Hindlimb muscle (tissue), 1 donor: ENCODE measurements at regions not wholly inside any gene's neighbourhood (a gene's known extent, or its start where the extent isn't known, plus 50 kb on each side); places are given as distances from the start of the nearest gene placed in this dataset.

ENCODE experiments used
- DNase-seq: peaks from one replicate; pipeline ENCODE4 v3.0.0-alpha.2; 2013

DNA sequence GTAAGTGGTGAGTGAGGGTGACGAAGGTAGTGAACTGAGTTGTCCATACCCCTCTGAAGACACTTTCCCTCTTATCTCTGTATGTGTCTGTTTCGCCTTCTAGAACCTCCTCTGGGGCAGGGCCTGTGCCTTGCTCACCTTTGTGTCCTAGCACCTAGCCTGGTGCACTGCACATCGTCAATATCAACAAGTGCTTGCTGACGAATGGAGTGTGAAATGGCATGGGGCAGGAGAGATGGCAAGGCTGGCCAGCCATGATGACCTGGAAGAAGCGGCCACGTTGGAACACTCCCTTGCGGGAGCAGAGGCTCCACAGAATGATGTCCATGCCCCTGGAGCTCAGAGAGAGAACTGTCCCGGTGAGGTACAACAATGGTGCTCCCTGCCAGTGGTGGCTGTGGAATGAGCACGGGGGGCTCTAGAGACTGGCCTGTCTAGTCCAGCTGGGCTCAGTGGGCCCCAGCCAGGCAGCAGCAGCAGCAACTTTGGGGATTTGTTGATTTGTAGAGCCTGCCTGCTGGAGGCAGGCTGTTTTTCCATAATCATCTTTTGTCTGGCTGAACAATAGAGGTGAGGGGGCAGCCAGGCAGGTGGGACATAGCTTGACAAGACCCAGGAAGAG lies 112.2 kb upstream of the PJA1 start:
- no peak for DNase-seq

DNA sequence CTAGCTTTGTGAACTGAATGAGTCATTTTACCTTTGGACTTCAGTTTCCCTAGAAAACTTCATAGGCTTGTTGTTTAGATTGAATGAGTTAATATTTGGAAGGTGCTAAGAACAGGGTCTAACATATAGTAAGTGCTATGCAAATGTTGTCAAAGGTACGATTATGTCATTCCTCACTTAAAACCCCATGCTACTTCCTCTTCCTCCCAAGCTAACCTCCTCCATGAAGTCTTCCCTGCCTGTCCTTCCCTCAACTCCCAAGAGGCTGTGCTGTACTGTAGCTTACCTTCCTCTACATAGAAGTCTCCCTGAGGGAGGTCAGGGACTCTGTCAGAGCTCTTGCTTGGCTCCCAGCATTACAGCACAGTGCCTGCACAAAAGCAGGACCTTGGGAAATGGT lies 103.4 kb upstream of the PJA1 start:
- DNase-seq = no peak

DNA sequence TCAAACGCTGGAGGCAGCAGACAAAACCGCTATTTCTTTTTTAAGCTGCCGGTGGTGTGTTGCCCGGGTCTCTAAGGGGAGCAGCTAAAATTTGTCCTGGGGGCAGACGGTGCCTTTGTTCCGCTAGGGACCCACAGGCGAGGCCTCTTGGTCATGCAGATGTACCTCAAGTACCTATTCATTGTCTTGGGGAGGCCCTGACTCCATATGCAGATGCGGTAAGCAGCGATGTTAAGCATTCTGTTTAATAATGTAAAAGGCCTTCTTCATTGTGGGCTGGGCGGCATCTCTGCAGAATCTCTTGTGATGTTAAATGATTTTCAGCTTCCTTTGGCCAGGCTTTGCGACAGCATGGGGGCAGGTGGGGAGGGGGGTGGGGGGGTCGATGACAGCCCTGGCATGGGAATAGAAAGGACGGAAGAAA lies 98.9 kb upstream of the PJA1 start:
- DNase-seq = no peak

GRCh38 chrX:69263251-69263820 lies 98.1 kb upstream of the PJA1 start:
- DNase-seq = no peak

GRCh38 chrX:69262036-69262936 lies 97.0 kb upstream of the PJA1 start:
- DNase-seq = no peak

DNA sequence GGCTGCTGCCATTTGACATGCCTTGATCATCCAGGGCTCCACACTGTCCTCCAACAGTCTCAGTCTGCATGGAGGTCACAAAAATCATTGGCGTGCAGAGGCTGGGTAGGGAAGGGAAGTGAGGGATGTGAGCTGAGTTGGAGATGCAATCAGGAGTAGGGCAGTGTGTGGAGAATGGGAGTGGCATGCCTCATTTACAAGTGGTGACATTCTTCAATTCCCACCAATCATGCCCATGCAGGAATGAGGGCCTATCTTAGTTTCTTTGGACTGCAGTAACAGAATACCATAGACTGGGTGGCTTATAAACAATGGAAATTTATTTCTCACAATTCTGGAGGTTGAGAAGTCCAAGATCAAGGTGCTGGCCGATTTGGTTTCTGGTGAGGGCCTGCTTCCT lies 94.9 kb upstream of the PJA1 start:
- no peak for DNase-seq

- DNase-seq = no peak
These were observed 93.6 kb upstream of the PJA1 start for GRCh38 chrX:69258893-69259292.

DNA sequence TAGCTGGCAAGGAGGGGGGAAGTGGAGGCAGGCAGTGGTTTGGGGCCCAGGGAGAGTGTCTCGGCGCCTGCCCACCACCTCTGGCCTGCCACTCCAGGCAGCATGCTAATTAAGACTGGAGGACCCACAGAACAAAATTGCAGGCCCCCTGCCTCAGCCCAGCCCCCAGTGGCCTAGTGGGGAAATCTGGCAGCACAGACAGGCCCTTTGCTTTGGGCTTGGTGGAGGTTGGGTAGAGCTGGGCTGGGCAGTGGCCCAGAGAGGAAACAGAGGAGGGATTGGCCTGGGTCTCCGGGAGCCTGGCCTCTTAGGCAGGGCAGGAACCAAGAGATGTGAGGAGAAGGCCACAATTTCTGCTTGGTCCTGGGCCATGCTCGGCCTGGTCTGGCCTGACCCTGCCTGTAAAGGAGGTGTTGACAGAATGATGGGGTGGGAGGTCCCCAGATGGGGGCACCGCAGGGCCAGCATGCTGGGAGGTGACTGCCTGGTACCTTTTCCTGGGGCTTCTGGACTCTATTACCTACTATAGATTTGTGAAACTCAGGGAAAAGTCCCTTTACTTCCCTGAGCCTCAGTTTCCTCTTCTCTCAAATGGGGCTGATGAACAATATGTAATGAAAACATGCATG lies 92.4 kb upstream of the PJA1 start:
- DNase-seq = no peak

DNA sequence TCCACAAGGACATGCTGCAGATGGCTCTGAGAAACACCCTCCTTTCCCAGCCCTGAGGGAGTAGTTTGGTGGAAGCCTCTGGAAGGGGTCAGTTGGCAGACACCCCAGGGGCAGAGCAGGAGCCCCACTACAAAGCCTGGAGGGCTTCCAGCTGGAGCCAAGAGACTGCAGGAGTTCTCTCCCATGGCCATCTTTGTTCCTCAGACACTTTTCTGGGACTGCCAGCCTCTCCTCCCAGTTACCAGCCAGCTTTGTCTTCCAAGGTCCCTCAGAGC lies 91.0 kb upstream of the PJA1 start:
- no peak for DNase-seq

DNA sequence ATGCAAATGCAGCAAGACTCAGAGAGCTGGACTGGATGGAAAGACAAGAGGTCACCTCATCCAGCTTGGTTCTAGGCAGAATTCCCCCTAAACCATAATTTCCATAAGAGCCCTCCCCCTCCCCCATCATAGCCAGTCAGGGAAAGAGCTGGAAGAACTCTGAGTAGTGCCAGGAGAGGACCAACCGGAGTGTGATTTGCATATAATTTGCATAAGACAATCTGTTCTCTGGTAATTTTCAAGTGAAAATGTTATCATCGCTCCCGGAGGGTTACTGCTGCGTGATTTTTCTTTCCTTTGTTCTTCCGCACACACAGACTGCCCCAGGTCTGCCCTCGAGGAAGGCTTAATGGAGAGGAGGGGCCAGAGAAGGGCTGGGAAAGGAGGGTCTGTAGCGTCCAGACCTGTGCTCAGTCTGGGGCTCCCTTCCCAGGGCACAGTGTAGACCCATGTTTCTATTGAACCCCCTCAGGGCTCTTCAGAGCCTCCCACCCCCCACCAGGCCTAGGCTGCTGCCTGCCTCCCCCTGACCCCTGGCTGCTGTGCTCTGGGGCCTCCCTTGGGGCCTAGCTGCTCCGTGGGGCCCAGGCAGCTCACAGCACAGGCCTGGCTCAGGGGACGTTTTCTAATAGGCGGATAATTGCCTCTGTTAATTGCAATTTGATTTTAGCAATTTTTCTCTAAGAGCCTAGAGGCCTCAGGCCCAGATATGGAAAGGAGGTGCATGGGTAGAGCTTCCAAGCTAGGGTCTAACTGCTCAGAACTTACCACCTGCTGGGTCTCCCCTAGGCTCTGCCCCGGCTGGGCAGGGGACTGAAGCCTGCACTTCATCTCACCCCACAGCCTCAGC lies 90.4 kb upstream of the PJA1 start:
- DNase-seq = no peak

GRCh38 chrX:69253821-69254220 lies 88.6 kb upstream of the PJA1 start:
- DNase-seq = no peak

- DNase-seq = no peak
These were observed 78.0 kb upstream of the PJA1 start for GRCh38 chrX:69243276-69243675.

GRCh38 chrX:69238887-69239231 lies 73.6 kb upstream of the PJA1 start:
- DNase-seq = no peak

DNA sequence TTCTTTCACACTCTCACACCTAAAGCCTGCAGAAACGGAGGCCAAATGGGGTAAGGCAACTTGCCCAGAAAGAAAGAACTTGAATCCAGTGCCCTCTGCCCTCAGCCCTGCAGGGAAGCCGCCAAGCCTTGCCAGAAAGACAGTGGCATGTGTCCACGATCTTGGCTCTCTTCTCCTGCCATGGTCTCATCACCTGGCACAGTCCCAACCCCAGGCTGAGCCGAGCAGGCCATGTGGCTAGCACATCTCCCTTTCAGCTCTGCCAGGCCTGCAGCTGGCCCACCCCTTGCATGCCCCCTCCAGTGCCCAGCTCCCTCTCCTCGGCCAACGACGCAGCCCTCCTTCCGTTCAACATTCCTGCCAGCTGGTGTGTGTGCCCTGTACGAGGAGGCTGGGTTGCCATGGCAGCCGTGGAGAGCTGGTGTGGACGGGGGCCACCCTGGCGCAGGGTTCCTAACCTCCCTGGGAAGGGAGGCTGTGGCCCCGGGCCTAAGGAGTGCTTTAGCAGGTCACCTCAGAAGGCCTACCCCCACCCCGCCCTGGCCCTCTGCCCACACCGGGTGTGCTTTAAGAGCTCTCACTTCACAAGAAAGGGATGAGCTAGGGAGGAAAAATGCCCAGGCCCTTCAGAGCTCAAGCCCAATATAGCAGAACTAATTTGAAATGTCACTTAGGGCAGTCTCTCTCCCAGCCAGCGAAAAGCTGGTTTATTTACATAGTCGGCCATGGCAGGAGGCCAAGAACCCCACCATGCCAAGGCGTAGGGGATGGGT lies 73.0 kb upstream of the PJA1 start:
- DNase-seq = peak; percentile 26

DNA sequence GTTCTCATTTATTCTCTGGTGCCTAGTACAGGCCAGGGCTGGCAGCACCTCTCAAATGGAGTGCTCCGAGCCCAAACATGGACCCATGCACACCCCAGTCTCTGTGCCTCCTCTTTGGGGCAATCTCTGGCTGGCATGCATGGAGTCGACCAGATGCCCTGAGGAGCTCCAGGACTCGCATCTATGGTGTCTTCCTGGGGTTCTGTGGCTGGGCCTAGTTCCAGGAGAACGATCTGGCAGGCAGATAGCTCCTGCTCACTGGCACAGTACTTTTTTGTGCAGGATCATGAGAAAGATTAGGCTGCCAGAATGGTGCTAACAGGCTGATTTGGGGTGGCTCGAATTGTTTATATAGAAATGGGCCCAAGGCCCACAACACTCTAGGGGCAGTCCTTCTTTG lies 72.0 kb upstream of the PJA1 start:
- DNase-seq = no peak

GRCh38 chrX:69236641-69237040 lies 71.4 kb upstream of the PJA1 start:
- DNase-seq = no peak

DNA sequence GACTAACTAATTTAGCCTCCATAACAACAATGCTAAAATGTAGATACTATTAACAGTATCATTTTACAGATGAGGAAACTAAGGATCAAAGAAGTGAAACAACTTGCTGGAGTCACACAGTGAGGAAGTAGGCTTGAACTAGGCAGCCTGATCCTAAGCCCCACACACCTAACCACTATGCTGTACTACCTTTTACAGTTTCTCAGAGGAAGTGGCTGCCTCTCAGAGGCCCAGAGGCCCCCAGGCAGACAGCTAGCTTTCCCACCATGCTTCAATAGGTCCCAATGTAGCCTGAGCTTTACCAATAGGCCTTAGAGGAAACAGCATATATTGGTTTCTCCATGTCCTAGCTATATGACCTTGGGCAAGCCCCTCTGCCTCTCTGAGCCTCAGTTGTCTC lies 69.4 kb upstream of the PJA1 start:
- no peak for DNase-seq

- DNase-seq = no peak
These were observed 67.7 kb upstream of the PJA1 start for GRCh38 chrX:69232945-69233344.

GRCh38 chrX:69231903-69232302 lies 66.7 kb upstream of the PJA1 start:
- DNase-seq = no peak

DNA sequence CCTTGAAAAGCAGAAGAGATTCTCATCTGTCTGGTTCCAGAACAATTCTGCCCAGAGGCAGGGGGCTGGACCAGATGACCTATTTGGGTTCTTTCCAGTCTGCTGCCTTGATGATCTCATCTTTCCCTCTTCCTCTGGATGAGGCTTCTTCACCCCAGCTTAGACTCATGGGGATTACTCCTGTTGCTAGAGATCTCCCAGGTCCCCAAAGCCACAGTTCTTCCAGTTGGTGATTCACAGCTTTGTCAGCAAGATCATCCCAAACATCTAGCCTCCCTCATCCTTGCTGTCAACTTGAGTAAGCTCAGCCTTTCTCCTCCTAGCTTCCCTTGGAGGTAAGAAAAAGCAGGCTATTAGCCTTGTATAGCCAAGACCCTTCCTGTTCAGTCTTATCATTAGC lies 64.2 kb upstream of the PJA1 start:
- no peak for DNase-seq

DNA sequence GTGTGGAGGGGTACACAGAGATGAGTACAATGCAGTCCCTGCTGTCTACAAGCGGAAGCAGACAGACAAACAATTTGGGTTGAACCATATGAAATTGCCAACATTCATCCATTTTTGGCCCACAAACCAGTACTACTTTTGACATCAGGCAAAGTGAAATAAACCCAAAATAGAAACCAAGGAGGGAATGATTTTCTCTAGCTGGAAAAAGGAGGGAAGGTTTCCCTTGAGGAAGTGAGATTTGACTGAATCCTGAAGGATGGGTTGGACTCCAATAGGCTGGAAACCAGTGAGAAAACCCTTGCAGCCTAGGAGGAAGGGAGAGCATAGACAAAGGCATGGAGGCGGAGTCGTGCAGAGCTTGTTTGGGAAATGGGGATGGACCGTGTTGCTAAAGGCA lies 63.5 kb upstream of the PJA1 start:
- no peak for DNase-seq
